Skeletal muscle cell (primary cell): ENCODE measurements at regions not wholly inside any gene's neighbourhood (a gene's known extent, or its start where the extent isn't known, plus 50 kb on each side); places are given as distances from the start of the nearest gene placed in this dataset.

Experiments
- DNase-seq: peaks from one replicate; pipeline ENCODE4 v3.0.0-alpha.2; 2010; ENCODE audit warnings: low read depth
- H3K4me3 ChIP-seq: 2 replicates; pipeline ENCODE4 v1.5.1; 2011; ENCODE audit warnings: low read depth, mild to moderate bottlenecking, control low read depth, low read length, moderate library complexity

GRCh38 chr6:169971081-169971861 lies 219.8 kb downstream of the ERMARD start:
- DNase-seq = no peak
- H3K4me3 ChIP-seq = no peak overlapping the region

- no peak for DNase-seq
- no peak overlapping the region for H3K4me3 ChIP-seq
Measured at GRCh38 chr6:169970306-169970988, 219.0 kb downstream of the ERMARD start.

- no peak for DNase-seq
- no peak overlapping the region for H3K4me3 ChIP-seq
Measured at GRCh38 chr6:169969372-169970099, 218.1 kb downstream of the ERMARD start.

GRCh38 chr6:169968541-169969270 lies 217.3 kb downstream of the ERMARD start:
- H3K4me3 ChIP-seq = no peak overlapping the region
- DNase-seq = no peak

- DNase-seq = no peak
- H3K4me3 ChIP-seq = no peak overlapping the region
Measured at GRCh38 chr6:169967687-169968086, 216.3 kb downstream of the ERMARD start.

- DNase-seq = no peak
- no peak overlapping the region for H3K4me3 ChIP-seq
Measured at GRCh38 chr6:169966312-169967181, 215.1 kb downstream of the ERMARD start.

GRCh38 chr6:169965657-169966311 lies 214.4 kb downstream of the ERMARD start:
- DNase-seq = no peak
- H3K4me3 ChIP-seq = no peak overlapping the region

- DNase-seq = no peak
- H3K4me3 ChIP-seq = no peak overlapping the region
Measured at GRCh38 chr6:169965239-169965638, 213.8 kb downstream of the ERMARD start.

GRCh38 chr6:169964486-169965180 lies 213.2 kb downstream of the ERMARD start:
- no peak overlapping the region for H3K4me3 ChIP-seq
- DNase-seq = no peak

- no peak overlapping the region for H3K4me3 ChIP-seq
- DNase-seq = no peak
Measured at GRCh38 chr6:169963581-169964297, 212.3 kb downstream of the ERMARD start.

GRCh38 chr6:169962604-169963469 lies 211.4 kb downstream of the ERMARD start:
- DNase-seq = no peak

GRCh38 chr6:169961772-169962561 lies 210.5 kb downstream of the ERMARD start:
- no peak overlapping the region for H3K4me3 ChIP-seq
- DNase-seq = no peak

More at GRCh38 chr6:169962604-169963469, 211.4 kb downstream of the ERMARD start:
- no peak overlapping the region for H3K4me3 ChIP-seq

GRCh38 chr6:169960886-169961611 lies 209.6 kb downstream of the ERMARD start:
- H3K4me3 ChIP-seq = no peak overlapping the region
- DNase-seq = no peak

- H3K4me3 ChIP-seq = no peak overlapping the region
Measured at GRCh38 chr6:169960521-169960885, 209.1 kb downstream of the ERMARD start.

GRCh38 chr6:169960003-169960344 lies 208.6 kb downstream of the ERMARD start:
- no peak overlapping the region for H3K4me3 ChIP-seq
- no peak for DNase-seq

More at GRCh38 chr6:169960521-169960885, 209.1 kb downstream of the ERMARD start:
- DNase-seq = no peak
